Ishikawa (cell line): ENCODE measurements at regions not wholly inside any gene's neighbourhood (a gene's known extent, or its start where the extent isn't known, plus 50 kb on each side); places are given as distances from the start of the nearest gene placed in this dataset.

Source experiments
- CEBPB ChIP-seq: IDR thresholded peaks from 2 replicates; pipeline ENCODE4 v1.6.1; 2012
- CREB1 ChIP-seq: IDR thresholded peaks from 2 replicates; pipeline ENCODE4 v1.6.1; 2012; ENCODE audit warnings: low read depth
- EGR1 ChIP-seq: IDR thresholded peaks from 2 replicates; pipeline ENCODE4 v1.6.1; 2012
- EP300 ChIP-seq: IDR thresholded peaks from 2 replicates; pipeline ENCODE4 v1.6.1; 2012; ENCODE audit warnings: borderline replicate concordance
- FOXM1 ChIP-seq: IDR thresholded peaks from 2 replicates; pipeline ENCODE4 v1.6.1; 2012; ENCODE audit warnings: low read depth, borderline replicate concordance
- MAX ChIP-seq: IDR thresholded peaks from 2 replicates; pipeline ENCODE4 v1.6.1; 2012
- NFIC ChIP-seq: IDR thresholded peaks from 2 replicates; pipeline ENCODE4 v1.6.1; 2012
- RAD21 ChIP-seq: IDR thresholded peaks from 2 replicates; pipeline ENCODE4 v1.6.1; 2012; ENCODE audit warnings: low read depth
- REST ChIP-seq: IDR thresholded peaks from 2 replicates; pipeline ENCODE4 v1.6.1; 2012; ENCODE audit warnings: low read depth, mild to moderate bottlenecking
- TAF1 ChIP-seq: IDR thresholded peaks from 2 replicates; pipeline ENCODE4 v1.6.1; 2012; ENCODE audit warnings: low read depth, mild to moderate bottlenecking
- TCF12 ChIP-seq: IDR thresholded peaks from 2 replicates; pipeline ENCODE4 v1.6.1; 2012; ENCODE audit warnings: low read depth
- TEAD4 ChIP-seq: IDR thresholded peaks from 2 replicates; pipeline ENCODE4 v1.6.1; 2012
- USF1 ChIP-seq: IDR thresholded peaks from 2 replicates; pipeline ENCODE4 v1.6.1; 2012
- YY1 ChIP-seq: IDR thresholded peaks from 2 replicates; pipeline ENCODE4 v1.6.1; 2012; ENCODE audit warnings: low read depth
- ZBTB7A ChIP-seq: IDR thresholded peaks from 2 replicates; pipeline ENCODE4 v1.6.1; 2012; ENCODE audit warnings: low read depth

GRCh38 chr15:39173426-39173825, 407.5 kb upstream of the THBS1 start:
- no peak for TF ChIP-seq TEAD4
- no peak for TF ChIP-seq TCF12
- TF ChIP-seq REST, result no peak
- TF ChIP-seq FOXM1, result no peak
- no peak for TF ChIP-seq EGR1
- no peak for TF ChIP-seq NFIC

GRCh38 chr15:39174332-39174731, 406.5 kb upstream of the THBS1 start:
- TF ChIP-seq NFIC, result no peak
- TF ChIP-seq REST, result no peak
- TF ChIP-seq TEAD4, result no peak
- TF ChIP-seq EP300, result no peak
- TF ChIP-seq CREB1, result no peak
- no peak for TF ChIP-seq ZBTB7A
- TF ChIP-seq TCF12, result no peak
- TF ChIP-seq YY1, result no peak
- no peak for TF ChIP-seq CEBPB
- TF ChIP-seq MAX, result no peak
- no peak for TF ChIP-seq RAD21
- TF ChIP-seq FOXM1, result no peak

GRCh38 chr15:39176030-39176429, 404.8 kb upstream of the THBS1 start:
- TF ChIP-seq EGR1, result no peak
- no peak for TF ChIP-seq TAF1
- no peak for TF ChIP-seq USF1
- no peak for TF ChIP-seq EP300
- no peak for TF ChIP-seq CREB1
- no peak for TF ChIP-seq REST
- no peak for TF ChIP-seq MAX

- TF ChIP-seq NFIC (no peak), USF1 (no peak), YY1 (no peak), TEAD4 (no peak), TCF12 (no peak), REST (no peak), CEBPB (no peak), EGR1 (no peak), FOXM1 (no peak), EP300 (no peak), MAX (no peak), RAD21 (no peak), TAF1 (no peak), ZBTB7A (no peak)
These were observed 403.3 kb upstream of the THBS1 start for GRCh38 chr15:39177561-39177960.
